GM18909 (cell line): ENCODE measurements at regions not wholly inside any gene's neighbourhood (a gene's known extent, or its start where the extent isn't known, plus 50 kb on each side); places are given as distances from the start of the nearest gene placed in this dataset.

Source experiments
- ATAC-seq: cut with Tn5 transposase; IDR thresholded peaks from one replicate; pipeline ENCODE4 v1.9.1; 2021; ENCODE audit warnings: mild to moderate bottlenecking; ENCODE audit not compliant: unreplicated experiment, poor library complexity

GRCh38 chr10:125466685-125467084 lies 216.3 kb downstream of the TEX36 start:
- ATAC-seq: no peak

- no peak for ATAC-seq
Observed at GRCh38 chr10:125462845-125463244, 220.1 kb downstream of the TEX36 start.

GRCh38 chr10:125460326-125460725 lies 222.6 kb downstream of the TEX36 start:
- ATAC-seq: no peak

- ATAC-seq: no peak
Observed at GRCh38 chr10:125457406-125457805, 225.6 kb downstream of the TEX36 start.

- ATAC-seq: no peak
Observed at GRCh38 chr10:125455855-125456254, 227.1 kb downstream of the TEX36 start.

DNA sequence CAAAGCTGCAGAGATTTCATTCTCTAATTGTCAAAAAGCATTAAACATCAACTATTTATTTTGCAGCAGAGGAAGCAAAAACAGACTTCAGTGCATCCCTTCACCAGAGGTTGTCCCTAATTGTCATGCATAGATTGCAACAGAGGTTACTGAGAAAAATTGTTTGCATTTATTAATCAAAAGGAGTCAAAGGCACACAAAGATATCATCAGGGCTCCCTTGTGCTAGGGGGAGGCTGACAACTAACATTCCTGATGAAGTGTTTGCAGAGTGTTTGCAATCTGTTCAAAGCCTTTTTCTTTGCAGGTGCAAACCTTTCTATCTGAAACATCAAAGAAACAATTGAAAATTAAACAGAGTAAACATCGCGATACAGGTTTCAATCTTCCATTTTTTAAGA lies 227.5 kb downstream of the TEX36 start:
- ATAC-seq: no peak

- ATAC-seq: no peak
Observed at GRCh38 chr10:125451319-125451718, 231.6 kb downstream of the TEX36 start.

- ATAC-seq: no peak
Observed at GRCh38 chr10:125450218-125450617, 232.7 kb downstream of the TEX36 start.

DNA sequence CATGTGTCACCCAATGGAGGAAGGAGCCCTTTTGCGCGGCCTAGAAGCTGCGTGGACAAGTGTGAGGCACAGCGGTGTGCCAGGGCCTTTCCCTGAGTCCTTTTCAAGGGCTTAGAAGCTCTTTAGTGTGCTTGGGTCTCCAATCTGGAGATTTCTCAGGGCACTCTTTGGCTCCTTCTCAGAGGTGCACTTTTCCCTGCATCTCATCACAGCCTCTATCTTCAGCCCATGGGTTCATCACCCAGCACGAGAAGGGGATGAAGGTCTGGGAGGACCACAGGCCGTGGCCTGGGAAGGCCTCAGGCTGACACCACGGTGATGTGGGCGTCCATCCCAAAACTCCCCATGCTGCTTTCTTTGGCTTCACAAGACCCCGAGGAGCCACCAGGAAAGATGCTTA lies 233.4 kb downstream of the TEX36 start:
- ATAC-seq: no peak

GRCh38 chr10:125448596-125448995 lies 234.4 kb downstream of the TEX36 start:
- ATAC-seq: no peak

GRCh38 chr10:125444790-125445189 lies 238.2 kb downstream of the TEX36 start:
- no peak for ATAC-seq

- no peak for ATAC-seq
Observed at GRCh38 chr10:125442856-125443540, 240.0 kb downstream of the TEX36 start.

- no peak for ATAC-seq
Observed at GRCh38 chr10:125441151-125441550, 241.8 kb downstream of the TEX36 start.

GRCh38 chr10:125431149-125431548 lies 251.8 kb downstream of the TEX36 start:
- no peak for ATAC-seq

DNA sequence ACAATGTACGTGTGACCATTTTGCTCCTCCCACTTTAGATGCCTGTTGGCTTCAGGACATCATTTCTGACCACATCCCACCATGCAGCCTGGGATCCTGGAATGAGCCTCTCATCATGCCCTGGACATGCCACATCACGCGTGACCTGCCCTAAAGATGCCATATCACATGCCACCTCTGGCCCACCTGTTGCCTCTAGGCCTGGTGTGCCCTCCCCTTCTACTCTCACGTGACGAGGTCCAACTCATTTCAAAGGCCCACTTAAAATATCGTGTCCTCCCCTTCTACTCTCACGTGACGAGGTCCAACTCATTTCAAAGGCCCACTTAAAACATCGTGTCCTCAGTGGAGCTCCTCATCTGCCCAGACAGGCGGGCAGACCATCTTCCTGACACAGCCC lies 254.9 kb downstream of the TEX36 start:
- ATAC-seq: no peak

GRCh38 chr10:125424191-125424847 lies 258.6 kb downstream of the TEX36 start:
- ATAC-seq: no peak

DNA sequence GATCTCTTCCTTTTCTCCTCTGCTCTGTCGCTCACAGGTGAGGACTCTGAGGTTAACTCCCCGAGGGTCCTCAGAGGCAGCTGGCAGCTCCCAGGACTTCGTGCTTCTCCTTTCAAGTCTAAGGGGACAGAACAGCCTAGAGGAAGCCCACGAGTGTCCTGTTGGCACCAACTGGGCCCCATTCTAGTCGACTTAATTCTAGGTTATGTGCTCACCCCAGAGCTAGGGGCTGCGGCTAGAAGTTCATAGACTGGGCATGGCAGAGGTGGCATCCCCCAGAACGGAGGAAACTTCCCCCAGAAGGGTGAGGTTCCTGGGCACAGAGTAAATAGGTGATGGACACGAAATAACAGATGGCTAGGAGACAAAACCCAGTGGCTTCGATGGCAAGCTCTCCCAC lies 259.4 kb downstream of the TEX36 start:
- no peak for ATAC-seq

DNA sequence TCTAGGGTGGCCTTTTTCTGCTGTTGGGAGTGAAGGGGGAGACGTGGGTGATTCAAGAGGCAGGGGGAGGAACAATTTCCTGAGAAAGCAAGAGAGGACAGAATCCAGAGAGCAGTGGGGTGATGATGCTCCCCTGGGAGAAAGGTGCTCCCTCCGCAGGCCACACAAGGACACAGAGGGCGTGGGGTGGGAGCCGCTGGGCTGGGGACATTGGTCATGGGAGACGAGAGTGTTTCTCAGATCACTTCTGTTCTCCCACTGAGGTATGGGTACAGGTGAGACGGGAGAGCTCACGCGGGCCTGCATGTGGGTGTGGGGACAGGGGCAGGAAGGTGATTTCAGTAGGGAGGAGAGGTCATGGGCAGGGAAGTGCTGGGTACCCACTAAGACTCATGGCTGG lies 259.5 kb upstream of the CTBP2 start:
- no peak for ATAC-seq

DNA sequence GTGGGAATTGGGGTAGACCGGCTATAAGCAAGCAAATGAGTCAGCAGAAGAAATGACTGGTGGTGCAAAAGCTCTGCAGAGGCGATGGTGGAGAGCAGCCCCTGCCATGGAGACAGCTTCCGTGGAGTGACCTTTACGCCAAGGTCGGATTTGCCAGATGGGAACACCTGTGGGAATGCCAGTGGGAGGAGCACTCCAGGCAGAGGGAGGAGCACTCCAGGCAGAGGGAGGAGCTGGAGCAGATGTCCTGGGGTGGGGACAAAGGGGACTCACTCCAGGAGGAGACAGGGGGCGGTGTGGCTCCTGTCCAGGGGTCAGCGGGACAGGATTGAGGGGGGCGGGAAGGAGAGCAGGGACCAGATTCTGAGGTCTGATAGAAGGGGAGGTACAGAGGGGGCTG lies 258.8 kb upstream of the CTBP2 start:
- ATAC-seq: no peak

DNA sequence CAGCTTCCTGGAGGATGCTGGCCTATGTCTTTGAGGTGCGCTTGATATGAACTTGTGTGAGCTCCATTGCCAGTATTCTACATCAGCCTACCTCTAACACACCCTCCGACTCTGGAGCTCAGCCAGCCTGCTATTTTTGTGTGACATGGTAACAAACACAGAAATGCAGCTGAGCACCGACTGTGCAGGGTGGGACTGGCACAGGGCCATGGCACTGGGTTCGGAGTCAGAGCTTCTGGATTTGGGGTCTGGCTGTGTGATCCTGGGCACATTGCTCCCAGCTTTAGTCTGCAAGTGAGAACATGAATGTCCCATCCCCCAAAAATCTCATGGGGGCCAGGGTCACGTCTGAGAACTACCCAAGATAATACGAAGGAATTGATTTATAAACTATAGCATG lies 257.2 kb upstream of the CTBP2 start:
- ATAC-seq: no peak

- ATAC-seq: no peak
Observed at GRCh38 chr10:125415964-125416363, 255.6 kb upstream of the CTBP2 start.

- ATAC-seq: no peak
Observed at GRCh38 chr10:125415006-125415633, 254.8 kb upstream of the CTBP2 start.
